Colonic mucosa (tissue), 4 donors: ENCODE measurements at regions not wholly inside any gene's neighbourhood (a gene's known extent, or its start where the extent isn't known, plus 50 kb on each side); places are given as distances from the start of the nearest gene placed in this dataset.

Experiments used
- DNase-seq: peaks from one replicate; pipeline ENCODE4 v3.0.0-alpha.2; 2020
- H3K27ac ChIP-seq: fragments of 200-600 bp; one replicate; pipeline ENCODE4 v1.8.0; 2021
- H3K27me3 ChIP-seq: fragments of 200-600 bp; one replicate; pipeline ENCODE4 v1.8.0; 2021
- H3K36me3 ChIP-seq: fragments of 200-600 bp; one replicate; pipeline ENCODE4 v1.8.0; 2021
- H3K4me1 ChIP-seq: fragments of 200-600 bp; one replicate; pipeline ENCODE4 v1.8.0; 2021; ENCODE audit warnings: mild to moderate bottlenecking
- H3K4me3 ChIP-seq: fragments of 200-600 bp; one replicate; pipeline ENCODE4 v1.8.0; 2021
- H3K9ac ChIP-seq, 2 donors: one replicate each; pipeline ENCODE4 v1.7.0; 2013; ENCODE audit warnings: control low read depth in 2 of 2, low read depth in 2 of 2, low read length in 2 of 2
- H3K9me3 ChIP-seq: fragments of 200-600 bp; one replicate; pipeline ENCODE4 v1.8.0; 2021
- intact Hi-C: fragments of 100-400 bp; cut with DNase I; formaldehyde crosslinking; loops from one replicate; pipeline ENCODE4 v1.14.1; 2022
- TF ChIP-seq, protein P1 (sequence below): fragments of 200-600 bp; IDR thresholded peaks from one replicate; pipeline ENCODE4 v1.8.0; 2022; ENCODE audit warnings: antibody characterized with exemption, mild to moderate bottlenecking
- donor health status: healthy.
- donor health status: DM: no; HTN: no; CAD: no.
- donor health status: DM: no; HTN: no; CAD: no.

DNA sequence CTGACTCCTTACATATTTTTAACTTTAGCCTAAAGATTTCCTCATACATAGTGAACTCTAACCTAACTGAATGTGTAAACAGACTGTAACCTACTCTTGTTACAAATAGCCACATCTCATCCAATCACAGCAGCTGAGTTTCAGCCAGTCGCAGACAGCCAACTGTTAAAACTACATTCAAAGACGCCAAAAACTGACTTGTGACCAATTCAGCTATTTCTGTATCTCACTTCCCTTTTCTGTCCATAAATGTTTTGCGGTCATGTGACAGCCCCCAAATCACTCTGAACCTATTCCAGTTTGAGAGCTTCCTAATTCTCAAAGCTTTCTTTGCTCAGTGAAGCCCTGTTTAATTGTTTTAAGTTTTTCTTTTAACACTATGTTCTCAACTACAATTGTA, 2731.9 kb downstream of the ARAP2 start:
- Histone ChIP-seq H3K36me3 (no peaks in the 10 kb centered on the region), H3K9me3 (no peaks in the 10 kb centered on the region), H3K9ac (no peak overlapping the region), H3K27ac (no peak overlapping the region), H3K4me1 (no peaks in the 10 kb centered on the region), H3K4me3 (no peak overlapping the region), H3K27me3 (no peaks in the 10 kb centered on the region)
- intact Hi-C loops: no loop called here
- TF ChIP-seq, protein P1, sequence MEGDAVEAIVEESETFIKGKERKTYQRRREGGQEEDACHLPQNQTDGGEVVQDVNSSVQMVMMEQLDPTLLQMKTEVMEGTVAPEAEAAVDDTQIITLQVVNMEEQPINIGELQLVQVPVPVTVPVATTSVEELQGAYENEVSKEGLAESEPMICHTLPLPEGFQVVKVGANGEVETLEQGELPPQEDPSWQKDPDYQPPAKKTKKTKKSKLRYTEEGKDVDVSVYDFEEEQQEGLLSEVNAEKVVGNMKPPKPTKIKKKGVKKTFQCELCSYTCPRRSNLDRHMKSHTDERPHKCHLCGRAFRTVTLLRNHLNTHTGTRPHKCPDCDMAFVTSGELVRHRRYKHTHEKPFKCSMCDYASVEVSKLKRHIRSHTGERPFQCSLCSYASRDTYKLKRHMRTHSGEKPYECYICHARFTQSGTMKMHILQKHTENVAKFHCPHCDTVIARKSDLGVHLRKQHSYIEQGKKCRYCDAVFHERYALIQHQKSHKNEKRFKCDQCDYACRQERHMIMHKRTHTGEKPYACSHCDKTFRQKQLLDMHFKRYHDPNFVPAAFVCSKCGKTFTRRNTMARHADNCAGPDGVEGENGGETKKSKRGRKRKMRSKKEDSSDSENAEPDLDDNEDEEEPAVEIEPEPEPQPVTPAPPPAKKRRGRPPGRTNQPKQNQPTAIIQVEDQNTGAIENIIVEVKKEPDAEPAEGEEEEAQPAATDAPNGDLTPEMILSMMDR: no peak
- DNase-seq: no peak

DNA sequence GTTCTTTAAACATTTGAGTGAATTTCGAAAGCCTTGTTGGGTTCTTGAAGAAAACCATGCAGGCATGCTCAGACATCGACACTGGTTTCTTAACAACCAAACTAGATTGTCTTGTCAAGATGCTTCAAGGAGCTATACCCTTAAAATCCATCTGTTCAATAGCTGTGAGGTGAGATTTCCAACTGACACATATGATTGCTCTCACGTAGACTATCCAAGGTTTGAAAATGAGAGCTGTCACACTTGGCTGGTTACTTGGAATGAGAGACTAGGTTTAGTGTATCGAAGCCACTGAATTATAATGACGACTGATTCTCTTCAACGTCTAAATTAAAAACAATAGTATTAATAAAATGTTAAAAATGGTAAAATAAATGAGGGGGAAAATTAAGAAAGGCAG, 2725.5 kb downstream of the ARAP2 start:
- Histone ChIP-seq H3K36me3 (no peaks in the 10 kb centered on the region), H3K9ac (no peak overlapping the region), H3K4me3 (no peak overlapping the region), H3K27ac (no peak overlapping the region), H3K9me3 (no peaks in the 10 kb centered on the region), H3K4me1 (no peaks in the 10 kb centered on the region), H3K27me3 (no peaks in the 10 kb centered on the region)
- intact Hi-C loops: no loop called here
- DNase-seq: no peak
- TF ChIP-seq, protein P1: no peak

DNA sequence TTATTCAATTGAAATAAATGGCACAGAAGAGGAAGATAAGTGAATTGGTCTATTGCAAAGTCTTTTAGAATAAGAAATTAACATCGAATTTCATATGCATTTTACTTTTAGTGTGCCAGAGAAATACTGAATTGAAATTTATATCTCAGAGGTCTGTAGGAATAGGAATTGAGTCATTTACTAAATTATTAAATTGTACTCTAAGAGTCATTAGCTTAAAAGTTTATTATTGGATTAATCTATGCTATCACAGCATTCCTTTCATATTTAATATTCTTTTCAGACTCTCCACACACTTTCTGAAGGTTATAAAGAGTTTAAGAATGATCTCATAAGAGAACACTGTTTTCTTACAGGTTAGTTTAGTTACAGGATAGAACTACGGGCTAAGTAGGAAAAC, 2711.5 kb downstream of the ARAP2 start:
- Histone ChIP-seq H3K27ac (no peak overlapping the region), H3K4me3 (no peak overlapping the region), H3K9me3 (no peaks in the 10 kb centered on the region), H3K27me3 (no peaks in the 10 kb centered on the region), H3K9ac (no peak overlapping the region), H3K4me1 (no peaks in the 10 kb centered on the region), H3K36me3 (no peaks in the 10 kb centered on the region)
- no peak for DNase-seq
- TF ChIP-seq, protein P1: no peak
- intact Hi-C loops: no loop called here

DNA sequence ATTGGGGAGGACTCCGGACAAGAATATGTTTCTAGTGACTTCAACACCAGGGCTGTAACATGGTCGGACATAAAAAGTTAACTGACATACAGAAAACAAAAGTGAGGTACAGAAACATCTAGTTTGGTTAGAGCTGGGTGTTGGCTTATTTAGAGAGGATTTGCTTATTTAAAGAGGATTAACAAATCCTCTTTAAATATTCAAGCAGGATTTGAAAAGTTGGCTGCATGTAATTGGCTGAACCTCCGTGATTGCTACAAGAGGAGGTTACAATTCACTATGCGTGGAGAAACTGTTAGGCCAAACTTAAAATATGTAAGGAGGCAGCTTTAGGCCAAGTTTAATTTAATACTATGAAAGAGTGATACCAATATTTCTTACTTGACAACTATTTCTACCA, 2707.4 kb downstream of the ARAP2 start:
- no peak for DNase-seq
- Histone ChIP-seq H3K9me3 (no peaks in the 10 kb centered on the region), H3K9ac (no peak overlapping the region), H3K36me3 (no peaks in the 10 kb centered on the region), H3K4me1 (no peaks in the 10 kb centered on the region), H3K27me3 (no peaks in the 10 kb centered on the region), H3K4me3 (no peak overlapping the region), H3K27ac (no peak overlapping the region)
- TF ChIP-seq, protein P1: no peak
- intact Hi-C loops: no loop called here

DNA sequence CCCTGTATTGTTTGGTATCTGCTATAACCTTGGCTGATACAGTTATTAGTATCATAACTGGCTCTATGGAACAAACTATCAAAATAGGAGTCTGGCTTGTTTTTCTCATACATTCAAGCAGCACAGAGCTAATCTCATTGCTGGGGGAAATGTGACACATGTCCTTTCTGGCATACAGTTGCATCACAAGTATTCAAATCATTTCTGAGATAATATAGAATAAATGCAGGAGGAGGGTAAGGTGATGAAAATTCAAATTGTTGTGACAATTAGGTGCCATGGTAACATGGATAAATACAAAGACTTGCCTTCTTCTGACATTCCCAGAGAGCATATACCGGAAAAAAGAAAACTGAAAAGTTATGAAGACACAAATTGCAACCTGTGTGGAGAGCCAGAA, 2706.8 kb downstream of the ARAP2 start:
- Histone ChIP-seq H3K27ac (no peak overlapping the region), H3K4me3 (no peak overlapping the region)
- TF ChIP-seq, protein P1: no peak

More for the DNA sequence above, 2706.8 kb downstream of the ARAP2 start:
- DNase-seq: no peak
- Histone ChIP-seq H3K27me3 (no peaks in the 10 kb centered on the region), H3K9ac (no peak overlapping the region), H3K4me1 (no peaks in the 10 kb centered on the region), H3K9me3 (no peaks in the 10 kb centered on the region), H3K36me3 (no peaks in the 10 kb centered on the region)
- intact Hi-C loops: no loop called here
